ENCODE measurements at regions not wholly inside any gene's neighbourhood (a gene's known extent, or its start where the extent isn't known, plus 50 kb on each side); places are given as distances from the start of the nearest gene placed in this dataset.
"Not testable (repeated sequence)": the region's sequence is repeated elsewhere in the genome, so short reads cannot be mapped to it uniquely, and the experiment has no call there.

GRCh38 chrX:99988532-99988931, 421.5 kb downstream of the PCDH19 start:
- DNase-seq = not testable (repeated sequence)

- DNase-seq = no peak
Observed at GRCh38 chrX:99973572-99974226, 436.4 kb downstream of the PCDH19 start.

- peak; percentile 18 for DNase-seq
Observed at GRCh38 chrX:99939883-99940232, 470.2 kb downstream of the PCDH19 start.

- not testable (repeated sequence) for DNase-seq
Observed at GRCh38 chrX:99939206-99939882, 470.7 kb downstream of the PCDH19 start.

DNA sequence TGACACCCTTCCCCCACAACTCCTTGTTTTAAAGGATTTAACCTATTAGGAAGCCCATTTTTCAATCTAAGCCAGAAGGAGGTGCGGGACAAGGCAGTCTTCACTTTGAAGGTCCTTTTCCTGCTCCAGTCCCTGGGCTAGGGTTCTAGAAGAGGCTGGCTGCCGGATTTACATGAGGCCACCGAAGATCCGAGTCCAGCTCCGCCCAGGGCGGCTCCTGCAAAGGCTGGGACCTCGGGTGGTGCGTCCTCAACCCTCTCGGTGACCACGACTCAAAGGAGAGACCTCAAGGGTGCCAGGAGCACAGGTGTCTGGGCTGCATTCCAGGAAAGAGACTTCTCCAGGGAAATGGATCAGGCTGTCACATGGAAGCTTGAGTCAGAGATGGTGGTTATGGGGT, 471.6 kb downstream of the PCDH19 start:
- DNase-seq = no peak

DNA sequence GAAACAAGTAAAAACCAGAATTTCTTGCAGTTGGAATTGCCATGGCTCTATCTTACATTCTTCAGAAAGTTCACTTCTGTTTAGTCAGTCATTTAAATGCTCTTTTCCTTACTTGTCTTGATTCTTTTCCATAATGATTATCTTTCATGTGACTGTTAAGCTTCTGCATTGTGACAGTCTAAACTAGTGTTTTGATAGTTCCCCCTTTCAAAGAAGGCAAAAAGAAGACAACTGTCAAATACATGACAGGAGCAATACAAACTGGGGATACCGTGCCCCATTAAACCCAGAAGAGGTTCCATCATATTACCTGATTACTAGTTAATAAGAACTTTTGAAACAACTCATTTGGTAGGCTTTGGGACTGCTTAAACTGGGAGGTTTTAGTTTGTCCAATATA, 476.2 kb downstream of the PCDH19 start:
- no peak for DNase-seq

DNA sequence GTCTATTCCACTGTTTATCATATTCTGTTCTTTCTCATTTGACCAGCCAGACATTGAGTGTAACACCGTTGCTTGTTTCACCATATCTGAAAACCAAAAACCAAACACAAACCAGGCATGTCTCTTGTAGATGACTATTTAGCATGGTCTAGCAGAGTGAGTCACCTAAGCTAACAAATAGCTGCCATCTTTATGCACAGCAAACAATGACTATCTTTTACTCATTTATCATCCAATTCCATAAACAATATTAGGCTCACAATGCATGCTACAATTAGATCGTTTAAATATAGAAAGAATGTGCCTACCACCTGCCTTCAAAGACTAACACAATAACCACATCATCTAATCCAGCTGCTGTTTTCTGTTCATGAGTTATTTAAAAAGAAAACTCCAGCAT, 495.4 kb downstream of the PCDH19 start:
- no peak for DNase-seq

GRCh38 chrX:99913611-99914010, 496.5 kb downstream of the PCDH19 start:
- no peak for DNase-seq

GRCh38 chrX:99909946-99910345, 500.1 kb downstream of the PCDH19 start:
- no peak for DNase-seq

- DNase-seq = no peak
Observed at GRCh38 chrX:99901091-99901490, 509.0 kb downstream of the PCDH19 start.

DNA sequence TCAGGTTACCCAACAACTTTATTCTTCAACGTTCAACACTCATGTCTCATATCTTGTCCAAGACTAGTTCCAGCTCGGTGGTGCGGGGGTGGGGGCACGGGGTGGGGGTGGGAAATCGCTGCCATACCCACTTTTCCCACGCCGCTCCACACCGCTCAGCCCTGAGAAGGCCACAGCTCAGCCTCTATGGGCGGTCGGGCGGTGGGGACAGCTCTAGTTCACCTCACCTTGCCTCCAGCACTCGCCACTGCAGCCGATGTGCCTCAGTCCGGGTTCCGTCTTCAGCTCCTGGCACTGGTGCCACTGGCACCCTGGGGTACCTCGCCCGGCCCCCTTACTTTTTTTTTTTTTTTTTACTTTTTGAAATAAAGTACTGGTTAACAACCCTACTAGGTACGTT, 522.2 kb downstream of the PCDH19 start:
- DNase-seq = no peak

DNA sequence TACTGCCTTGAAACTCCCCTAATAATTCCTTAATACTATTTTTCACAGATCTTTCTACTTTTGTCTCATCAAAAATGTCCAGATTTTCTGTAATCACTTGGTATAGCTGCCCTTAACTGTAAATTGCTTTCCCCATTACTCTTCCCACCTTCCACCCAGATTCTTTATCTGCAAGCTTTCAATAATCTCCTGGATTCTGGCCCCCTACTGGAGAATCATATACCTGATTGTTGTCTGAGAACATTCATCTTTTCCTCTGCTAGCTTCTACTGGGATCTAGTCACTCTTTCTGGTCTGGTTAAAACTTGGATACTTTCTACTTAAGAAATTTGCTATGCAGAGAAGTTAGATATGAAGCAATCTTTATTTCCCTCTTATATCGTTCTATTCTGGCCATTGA, 552.6 kb downstream of the PCDH19 start:
- no peak for DNase-seq

DNA sequence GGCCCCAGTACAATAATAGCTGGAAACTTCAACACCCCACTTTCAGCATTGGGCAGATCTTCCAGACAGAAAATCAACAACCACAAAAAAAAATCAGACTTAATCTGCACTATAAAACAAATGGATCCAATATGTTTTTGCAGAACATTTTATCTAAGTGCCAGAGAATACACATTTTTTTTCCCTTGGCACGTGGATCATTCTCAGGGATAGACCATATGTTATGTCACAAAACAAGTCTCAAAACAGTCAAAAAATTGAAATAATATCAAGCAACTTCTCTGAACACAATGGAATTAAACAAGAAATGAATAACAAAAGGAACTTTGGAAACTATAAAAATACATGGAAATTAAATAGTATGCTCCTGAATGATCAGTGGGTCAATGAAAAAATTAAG, 576.3 kb downstream of the PCDH19 start:
- no peak for DNase-seq

DNA sequence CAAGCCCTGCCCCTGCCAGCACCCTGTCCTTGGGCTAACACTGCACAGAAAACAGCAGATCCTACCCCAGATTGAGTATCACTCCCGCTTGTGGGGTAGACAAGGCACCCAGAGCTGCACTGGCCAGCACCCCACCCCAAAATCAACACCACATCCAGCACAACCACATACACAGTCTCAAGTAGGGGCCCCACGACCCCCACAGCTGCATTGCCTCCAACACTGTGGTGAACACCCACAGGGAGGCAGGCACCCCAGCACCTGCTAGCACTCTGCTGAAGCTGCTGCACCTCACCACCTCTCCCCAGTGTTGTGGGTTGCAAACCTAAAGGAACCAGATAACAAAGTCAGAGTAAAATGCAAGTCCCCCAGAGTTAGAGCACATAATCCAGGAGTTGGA, 589.9 kb downstream of the PCDH19 start:
- DNase-seq = no peak

- no peak for DNase-seq
Observed at GRCh38 chrX:99800016-99800415, 610.1 kb downstream of the PCDH19 start.

- DNase-seq = no peak
Observed at GRCh38 chrX:99798936-99799335, 611.1 kb downstream of the PCDH19 start.

DNA sequence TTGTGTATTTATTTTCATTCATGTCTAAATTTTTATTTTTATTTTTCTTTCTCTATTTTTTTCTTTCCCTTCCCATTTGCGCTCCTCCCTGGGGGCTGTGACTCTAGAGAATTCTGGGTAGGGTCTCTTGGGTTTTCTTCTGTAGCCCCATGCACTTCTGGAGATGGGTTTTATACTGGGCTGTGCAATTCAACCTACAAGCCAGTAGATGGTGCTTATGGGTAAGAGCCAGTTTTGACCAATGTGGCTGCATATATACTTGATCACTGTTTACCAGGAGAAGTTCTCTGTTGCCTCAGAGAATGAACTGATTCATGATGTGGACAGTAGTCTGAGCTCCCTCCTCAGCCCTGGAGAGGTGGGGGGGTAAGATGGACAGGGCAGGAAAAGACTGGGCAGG, 614.6 kb downstream of the PCDH19 start:
- no peak for DNase-seq

DNA sequence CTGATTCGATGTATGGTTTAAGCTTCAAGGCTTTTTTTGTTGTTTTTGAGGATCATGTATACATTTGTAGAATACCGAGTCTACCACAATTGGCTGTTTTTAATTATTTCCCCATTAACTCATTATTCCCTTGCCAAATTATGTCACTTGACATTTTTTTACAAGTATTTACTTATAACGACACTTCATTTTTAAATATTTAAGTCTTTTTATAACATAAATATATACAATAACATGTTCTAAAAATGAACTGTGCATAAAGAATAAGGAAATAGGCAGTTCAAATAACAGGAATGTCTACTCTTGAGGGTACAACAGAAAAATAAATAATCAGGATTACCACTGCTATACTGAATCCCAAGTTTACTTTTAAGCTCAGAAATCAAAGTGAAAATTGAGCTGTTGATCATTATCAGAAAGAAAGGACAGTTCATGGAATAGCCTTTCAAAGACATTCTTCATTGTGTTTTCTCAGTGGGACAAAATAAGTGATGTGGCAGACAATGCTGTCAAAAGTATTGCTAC, 627.5 kb downstream of the PCDH19 start:
- no peak for DNase-seq

GRCh38 chrX:99777912-99778311, 632.2 kb downstream of the PCDH19 start:
- no peak for DNase-seq

DNA sequence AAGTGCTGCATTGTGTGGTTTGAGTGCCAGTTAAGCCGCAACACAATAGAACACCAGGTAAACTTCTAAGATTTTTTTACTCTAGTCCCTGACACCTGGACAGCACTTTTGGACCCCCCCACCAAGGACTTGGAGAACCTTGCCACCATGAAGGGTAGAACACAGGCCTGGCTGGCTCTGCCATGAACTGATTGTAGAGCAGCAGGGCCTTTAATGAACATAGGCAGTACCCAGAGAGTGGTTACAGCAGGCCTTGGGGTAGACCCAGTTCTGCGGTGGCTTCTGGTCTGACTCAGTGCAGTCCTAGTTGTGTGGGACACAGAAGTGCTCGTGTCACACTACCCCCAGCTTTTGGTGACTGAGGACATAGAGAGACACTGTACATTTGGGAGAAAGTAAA, 648.3 kb downstream of the PCDH19 start:
- no peak for DNase-seq

- DNase-seq = no peak
Observed at GRCh38 chrX:99752776-99753175, 657.3 kb downstream of the PCDH19 start.

GRCh38 chrX:99750721-99751120, 659.4 kb downstream of the PCDH19 start:
- no peak for DNase-seq

DNA sequence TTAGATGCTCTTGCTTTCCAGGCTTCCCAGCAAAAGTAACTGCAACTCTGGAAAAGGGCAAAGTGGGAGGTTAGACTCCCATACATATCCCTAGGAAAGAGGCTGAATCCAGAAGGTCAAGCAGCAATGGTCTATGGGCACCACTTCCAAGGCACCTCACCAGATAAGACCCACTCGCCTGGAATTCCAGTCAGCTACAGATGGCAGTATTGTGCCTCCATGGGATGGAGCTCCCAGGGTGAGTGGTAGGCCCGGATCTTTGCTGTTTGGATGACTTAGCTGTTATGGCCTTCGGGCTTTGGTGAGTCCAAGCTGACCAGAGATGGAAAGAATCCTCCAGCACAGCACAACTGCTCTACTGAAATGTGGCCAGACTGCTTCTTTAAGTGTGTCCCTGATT, 688.0 kb downstream of the PCDH19 start:
- no peak for DNase-seq

- no peak for DNase-seq
Observed at GRCh38 chrX:99719140-99719539, 690.9 kb downstream of the PCDH19 start.

DNA sequence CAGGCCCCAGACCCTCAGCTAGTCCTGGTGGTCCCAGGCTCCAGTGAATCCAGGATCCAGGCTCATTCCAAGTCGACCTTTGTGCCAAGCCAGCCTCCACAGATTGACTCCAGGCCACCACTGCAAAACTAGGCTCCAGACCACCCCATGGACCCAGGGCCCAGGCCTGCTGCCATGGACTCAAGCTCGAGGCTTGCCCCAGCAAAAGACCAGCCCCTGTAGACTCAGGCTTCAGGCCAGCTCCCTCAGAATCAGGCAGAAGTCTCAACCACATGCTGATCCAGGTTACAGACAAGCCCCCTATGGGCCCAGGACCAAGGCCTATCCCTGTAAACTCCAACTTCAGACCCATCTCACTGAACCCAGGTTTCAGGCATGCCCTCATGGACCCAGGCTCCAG, 692.4 kb downstream of the PCDH19 start:
- no peak for DNase-seq
